IMR-90 (cell line): ENCODE measurements at regions not wholly inside any gene's neighbourhood (a gene's known extent, or its start where the extent isn't known, plus 50 kb on each side); places are given as distances from the start of the nearest gene placed in this dataset.

ENCODE experiments used
- ATAC-seq: fragments of 200-7000 bp; cut with Tn5 transposase; 2 replicates; pipeline ENCODE4 v1.9.1; 2020; ENCODE audit warnings: low read depth, mild to moderate bottlenecking, moderate library complexity
- BruUV-seq: library from RNA; stranded (reverse); fragments of 400-500 nt; replicated peaks from 2 replicates; lab custom pipeline; 2021; lab: Mats Ljungman, UMichigan
- CTCF ChIA-PET: fragments of 300-600 bp; formaldehyde crosslinking; extraction: SDS; loops from one replicate; lab custom pipeline; 2021; ENCODE audit warnings: antibody characterized with exemption; lab: Yijun Ruan, JAX
- POLR2A ChIA-PET: fragments of 300-600 bp; sonication (Branson Sonifier 250); formaldehyde crosslinking; loops from one replicate; lab custom pipeline; 2022; ENCODE audit warnings: antibody characterized with exemption; ENCODE audit not compliant: unreplicated experiment; lab: Charles Lee
- DNase-seq: peaks from one replicate; pipeline ENCODE4 v3.0.0; 2013
- H2AFZ ChIP-seq: replicated peaks from 2 replicates; pipeline ENCODE3; 2013; ENCODE audit warnings: low read length, mild to moderate bottlenecking; ENCODE audit not compliant: poor library complexity
- H2AK5ac ChIP-seq: 2 replicates; pipeline ENCODE4 v1.6.1; 2013; ENCODE audit warnings: low read depth, low read length, inconsistent platforms
- H2AK9ac ChIP-seq: replicated peaks from 2 replicates; pipeline ENCODE3; 2013; ENCODE audit warnings: mild to moderate bottlenecking, low read depth, low read length, moderate library complexity; ENCODE audit not compliant: poor library complexity
- H2BK120ac ChIP-seq: 2 replicates; pipeline ENCODE4 v1.6.1; 2013; ENCODE audit warnings: low read depth, low read length, inconsistent platforms
- H2BK15ac ChIP-seq: 3 replicates; pipeline ENCODE4 v1.6.1; 2013; ENCODE audit warnings: low read depth, low read length, inconsistent platforms
- H2BK20ac ChIP-seq: 2 replicates; pipeline ENCODE4 v1.6.1; 2013; ENCODE audit warnings: low read depth, mild to moderate bottlenecking, inconsistent platforms, low read length, moderate library complexity
- H2BK5ac ChIP-seq: 2 replicates; pipeline ENCODE4 v1.6.1; 2013; ENCODE audit warnings: mild to moderate bottlenecking, low read depth, low read length, inconsistent platforms; ENCODE audit not compliant: poor library complexity, severe bottlenecking
- H3K14ac ChIP-seq: replicated peaks from 2 replicates; pipeline ENCODE4 v1.6.1; 2013; ENCODE audit warnings: low read depth, low read length, inconsistent platforms
- H3K18ac ChIP-seq: 2 replicates; pipeline ENCODE4 v1.6.1; 2013; ENCODE audit warnings: low read depth, low read length, control low read depth
- H3K23ac ChIP-seq: 2 replicates; pipeline ENCODE4 v1.6.1; 2013; ENCODE audit warnings: low read depth, low read length, inconsistent platforms
- H3K27ac ChIP-seq: 2 replicates; pipeline ENCODE4 v1.5.1; 2013; ENCODE audit warnings: mild to moderate bottlenecking, control low read depth, low read length; ENCODE audit not compliant: insufficient read depth
- H3K27me3 ChIP-seq: 2 replicates; pipeline ENCODE4 v1.6.1; 2013; ENCODE audit warnings: low read length; ENCODE audit not compliant: control insufficient read depth, insufficient read depth
- H3K36me3 ChIP-seq: 2 replicates; pipeline ENCODE4 v1.6.1; 2013; ENCODE audit warnings: low read length, mixed read lengths; ENCODE audit not compliant: control insufficient read depth, insufficient read depth
- H3K4ac ChIP-seq: 2 replicates; pipeline ENCODE4 v1.6.1; 2013; ENCODE audit warnings: low read depth, low read length, inconsistent platforms
- H3K4me1 ChIP-seq: 2 replicates; pipeline ENCODE4 v1.6.1; 2013; ENCODE audit warnings: low read length, mixed read lengths; ENCODE audit not compliant: control insufficient read depth, insufficient read depth
- H3K4me2 ChIP-seq: 2 replicates; pipeline ENCODE4 v1.6.1; 2013; ENCODE audit warnings: low read depth, mild to moderate bottlenecking, control low read depth, low read length, moderate library complexity
- H3K4me3 ChIP-seq: 2 replicates; pipeline ENCODE4 v1.5.1; 2013; ENCODE audit warnings: low read depth, mild to moderate bottlenecking, control low read depth, low read length, moderate library complexity; ENCODE audit not compliant: insufficient read depth
- H3K56ac ChIP-seq: 2 replicates; pipeline ENCODE4 v1.6.1; 2013; ENCODE audit warnings: low read length, inconsistent platforms; ENCODE audit not compliant: insufficient read depth; ENCODE audit errors: extremely low read depth
- H3K79me1 ChIP-seq, 2 experiments: 2 replicates each; pipeline ENCODE4 v1.6.1; 2013; ENCODE audit warnings: low read length in 2 of 2, inconsistent platforms in 1 of 2, low read depth in 1 of 2
- H3K9ac ChIP-seq: 2 replicates; pipeline ENCODE4 v1.6.1; 2013; ENCODE audit warnings: low read depth, low read length, control low read depth
- H3K9me1 ChIP-seq: 2 replicates; pipeline ENCODE4 v1.6.1; 2013; ENCODE audit warnings: low read length, inconsistent platforms; ENCODE audit not compliant: insufficient read depth
- H3K9me3 ChIP-seq: 2 replicates; pipeline ENCODE4 v1.6.1; 2013; ENCODE audit warnings: low read length; ENCODE audit not compliant: control insufficient read depth, insufficient read depth
- H4K20me1 ChIP-seq: 2 replicates; pipeline ENCODE4 v1.6.1; 2013; ENCODE audit warnings: low read length, inconsistent platforms; ENCODE audit not compliant: insufficient read depth
- H4K5ac ChIP-seq: 2 replicates; pipeline ENCODE4 v1.6.1; 2013; ENCODE audit warnings: mild to moderate bottlenecking, low read depth, low read length, control low read depth
- H4K8ac ChIP-seq, 2 experiments: 2 replicates each; pipeline ENCODE4 v1.6.1; 2013; ENCODE audit warnings: low read depth in 2 of 2, low read length in 2 of 2, control low read depth in 1 of 2, inconsistent platforms in 1 of 2
- H4K91ac ChIP-seq: 2 replicates; pipeline ENCODE4 v1.6.1; 2013; ENCODE audit warnings: low read depth, low read length, inconsistent platforms; ENCODE audit not compliant: insufficient read depth
- BHLHE40 ChIP-seq: fragments of 150-350 bp; IDR thresholded peaks from 2 replicates; pipeline ENCODE4 v1.6.1; 2016; ENCODE audit warnings: mild to moderate bottlenecking, low read depth, low read length
- CEBPB ChIP-seq: IDR thresholded peaks from 2 replicates; pipeline ENCODE4 v1.6.1; 2012; ENCODE audit warnings: low read depth, low read length, improper control_type of control experiment
- CHD1 ChIP-seq: IDR thresholded peaks from 2 replicates; pipeline ENCODE4 v1.6.1; 2012; ENCODE audit warnings: low read depth, low read length, improper control_type of control experiment
- CTCF ChIP-seq: conservative IDR thresholded peaks from 2 replicates; pipeline ENCODE4 v1.5.1; 2012; ENCODE audit warnings: mild to moderate bottlenecking, low read depth, low read length, improper control_type of control experiment
- ELK1 ChIP-seq: fragments of 150-350 bp; IDR thresholded peaks from 2 replicates; pipeline ENCODE4 v1.6.1; 2016; ENCODE audit warnings: low read depth, mild to moderate bottlenecking, low read length, moderate library complexity, borderline replicate concordance
- FOS ChIP-seq: fragments of 150-350 bp; IDR thresholded peaks from 2 replicates; pipeline ENCODE4 v1.6.1; 2016; ENCODE audit warnings: low read depth, low read length
- MAFK ChIP-seq: IDR thresholded peaks from 2 replicates; pipeline ENCODE4 v1.6.1; 2012; ENCODE audit warnings: low read depth, low read length, improper control_type of control experiment
- MAZ ChIP-seq: IDR thresholded peaks from 2 replicates; pipeline ENCODE4 v1.6.1; 2012; ENCODE audit warnings: low read depth, mild to moderate bottlenecking, low read length, improper control_type of control experiment, moderate library complexity, borderline replicate concordance
- MXI1 ChIP-seq: IDR thresholded peaks from 2 replicates; pipeline ENCODE4 v1.6.1; 2012; ENCODE audit warnings: low read depth, mild to moderate bottlenecking, low read length, moderate library complexity, borderline replicate concordance
- POLR2A ChIP-seq: IDR thresholded peaks from 2 replicates; pipeline ENCODE4 v1.6.1; 2012; ENCODE audit warnings: mild to moderate bottlenecking, low read depth, low read length
- RAD21 ChIP-seq: IDR thresholded peaks from 2 replicates; pipeline ENCODE4 v1.6.1; 2012; ENCODE audit warnings: low read length, improper control_type of control experiment
- RCOR1 ChIP-seq: IDR thresholded peaks from 2 replicates; pipeline ENCODE4 v1.6.1; 2012; ENCODE audit warnings: mild to moderate bottlenecking, low read length, improper control_type of control experiment; ENCODE audit not compliant: insufficient replicate concordance
- RFX5 ChIP-seq: IDR thresholded peaks from 2 replicates; pipeline ENCODE4 v1.8.0; 2012; ENCODE audit warnings: low read depth, mild to moderate bottlenecking, low read length, moderate library complexity
- SMC3 ChIP-seq: fragments of 150-350 bp; IDR thresholded peaks from 2 replicates; pipeline ENCODE4 v1.6.1; 2016; ENCODE audit warnings: low read depth, mild to moderate bottlenecking, antibody characterized with exemption, low read length, moderate library complexity
- dilution Hi-C: fragments of 300-500 bp; cut with HindIII; formaldehyde crosslinking; loops from one replicate; pipeline ENCODE4 v1.14.3; 2018; ENCODE audit warnings: low sequenced_read_pairs; ENCODE audit not compliant: unreplicated experiment
- in situ Hi-C: fragments of 300-500 bp; cut with MboI; formaldehyde crosslinking; loops from 3 replicates; pipeline ENCODE4 v1.14.3; 2019; ENCODE audit warnings: low sequenced_read_pairs, inconsistent platforms, mixed read lengths
- intact Hi-C: fragments of 100-400 bp; cut with micrococcal nuclease; formaldehyde crosslinking; loops from 2 replicates; pipeline ENCODE4 v1.10.0; 2022
- TF ChIP-seq, protein P1 (sequence below): fragments of 150-350 bp; IDR thresholded peaks from 2 replicates; pipeline ENCODE4 v1.6.1; 2017; ENCODE audit warnings: mild to moderate bottlenecking, antibody characterized with exemption, low read length, low read depth

GRCh38 chr1:189435398-189435797, 1042.3 kb downstream of the BRINP3 start:
- Histone ChIP-seq H3K14ac (no peak overlapping the region), H3K4me1 (no peaks in the 10 kb centered on the region), H3K23ac (no peak overlapping the region), H3K4me2 (no peak overlapping the region), H2AK9ac (no peak overlapping the region), H4K8ac (no peak overlapping the region), H3K27ac (no peak overlapping the region), H2BK120ac (no peak overlapping the region), H4K20me1 (no peaks in the 10 kb centered on the region), H3K18ac (no peak overlapping the region), H3K27me3 (no peaks in the 10 kb centered on the region), H3K4ac (no peak overlapping the region), H3K9me1 (no peaks in the 10 kb centered on the region; the same call in 1 of the 2 replicates), H2AK5ac (no peak overlapping the region), H2BK15ac (no peak overlapping the region), H2AFZ (no peak overlapping the region), H3K4me3 (no peak overlapping the region), H2BK5ac (no peak overlapping the region), H4K5ac (no peak overlapping the region), H3K36me3 (no peaks in the 10 kb centered on the region), H2BK20ac (no peak overlapping the region), H3K9ac (no peak overlapping the region), H3K79me1 (no peaks in the 10 kb centered on the region), H3K56ac (no peak overlapping the region), H4K91ac (no peak overlapping the region), H3K9me3 (no peaks in the 10 kb centered on the region)
- no TSS peak for BruUV-seq
- ATAC-seq (no peak), DNase-seq (no peak)
- POLR2A ChIA-PET, result no interaction called here
- intact Hi-C loops (loop anchor here (10.0 kb wide), 1 partner anchor 889 kb away; no protein-coding TSS in a partner anchor), in situ Hi-C loops (loop anchor here (25.0 kb wide), 1 partner anchor 877 kb away; no protein-coding TSS in a partner anchor), dilution Hi-C loops (no loop called here)
- TF ChIP-seq POLR2A (no peak), MAFK (no peak), CHD1 (no peak), FOS (no peak), MAZ (no peak), RCOR1 (no peak), RAD21 (no peak), ELK1 (no peak), MXI1 (no peak), CEBPB (no peak), SMC3 (no peak), BHLHE40 (no peak), CTCF (no peak), RFX5 (no peak)
- TF ChIP-seq, protein P1, sequence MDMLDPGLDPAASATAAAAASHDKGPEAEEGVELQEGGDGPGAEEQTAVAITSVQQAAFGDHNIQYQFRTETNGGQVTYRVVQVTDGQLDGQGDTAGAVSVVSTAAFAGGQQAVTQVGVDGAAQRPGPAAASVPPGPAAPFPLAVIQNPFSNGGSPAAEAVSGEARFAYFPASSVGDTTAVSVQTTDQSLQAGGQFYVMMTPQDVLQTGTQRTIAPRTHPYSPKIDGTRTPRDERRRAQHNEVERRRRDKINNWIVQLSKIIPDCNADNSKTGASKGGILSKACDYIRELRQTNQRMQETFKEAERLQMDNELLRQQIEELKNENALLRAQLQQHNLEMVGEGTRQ, result no peak
- CTCF ChIA-PET, result no interaction called here
